HG03060 (cell line): ENCODE measurements at regions not wholly inside any gene's neighbourhood (a gene's known extent, or its start where the extent isn't known, plus 50 kb on each side); places are given as distances from the start of the nearest gene placed in this dataset.
"Not testable (repeated sequence)": the region's sequence is repeated elsewhere in the genome, so short reads cannot be mapped to it uniquely, and the experiment has no call there.

ENCODE experiments used
- ATAC-seq: cut with Tn5 transposase; IDR thresholded peaks from one replicate; pipeline ENCODE4 v1.9.1; 2021; ENCODE audit warnings: low read depth, moderate number of reproducible peaks; ENCODE audit not compliant: unreplicated experiment

DNA sequence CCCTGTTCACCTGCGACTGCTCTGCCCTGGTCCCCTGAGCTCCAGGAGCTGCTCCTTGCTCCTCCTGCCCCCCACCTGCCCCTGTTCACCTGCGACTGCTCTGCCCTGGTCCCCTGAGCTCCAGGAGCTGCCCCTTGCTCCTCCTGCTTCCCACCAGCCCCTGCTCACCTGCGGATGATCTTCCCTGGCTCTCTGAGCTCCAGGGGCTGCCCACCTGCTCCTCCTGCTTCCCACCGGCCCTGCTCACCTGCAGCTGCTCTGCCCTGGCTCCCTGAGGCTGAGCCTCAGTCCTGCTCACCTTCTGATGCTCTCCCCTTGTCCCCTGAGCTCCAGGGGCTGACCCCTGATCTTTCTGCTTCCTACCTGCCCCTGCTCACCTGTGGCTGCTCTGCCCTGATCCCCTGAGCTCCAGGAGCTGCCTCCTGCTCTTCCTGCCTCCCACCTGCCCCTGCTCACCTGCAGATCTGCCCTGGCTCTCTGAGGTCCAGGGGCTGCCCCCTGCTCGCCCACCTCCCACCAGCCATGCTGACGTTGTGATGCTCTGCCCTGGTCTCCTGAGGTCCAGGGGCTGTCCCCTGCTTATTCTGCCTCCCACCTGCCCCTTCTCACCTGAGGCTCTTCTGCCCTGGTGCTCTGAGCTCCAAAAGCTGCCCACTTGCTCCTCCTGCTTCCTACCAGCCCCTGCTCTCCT is 219.2 kb downstream of the TMEM121 start:
- ATAC-seq: no peak

DNA sequence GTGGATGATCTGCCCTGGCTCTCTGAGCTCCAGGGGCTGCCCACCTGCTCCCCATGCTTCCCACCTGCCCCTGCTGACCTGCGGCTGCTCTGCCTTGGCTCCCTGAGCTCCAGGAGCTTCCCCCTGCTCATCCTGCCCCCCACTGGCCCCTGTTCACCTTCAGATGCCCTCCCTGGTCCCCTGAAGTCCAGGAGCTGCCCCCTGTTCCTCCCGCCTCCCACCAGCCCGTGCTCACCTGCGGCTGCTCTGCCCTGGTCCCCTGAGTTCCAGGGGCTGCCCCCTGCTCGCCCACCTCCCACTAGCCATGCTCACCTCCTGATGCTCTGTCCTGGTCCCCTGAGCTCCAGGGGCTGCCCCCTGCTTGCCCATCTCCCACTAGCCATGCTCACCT is 219.7 kb downstream of the TMEM121 start:
- ATAC-seq: no peak

DNA sequence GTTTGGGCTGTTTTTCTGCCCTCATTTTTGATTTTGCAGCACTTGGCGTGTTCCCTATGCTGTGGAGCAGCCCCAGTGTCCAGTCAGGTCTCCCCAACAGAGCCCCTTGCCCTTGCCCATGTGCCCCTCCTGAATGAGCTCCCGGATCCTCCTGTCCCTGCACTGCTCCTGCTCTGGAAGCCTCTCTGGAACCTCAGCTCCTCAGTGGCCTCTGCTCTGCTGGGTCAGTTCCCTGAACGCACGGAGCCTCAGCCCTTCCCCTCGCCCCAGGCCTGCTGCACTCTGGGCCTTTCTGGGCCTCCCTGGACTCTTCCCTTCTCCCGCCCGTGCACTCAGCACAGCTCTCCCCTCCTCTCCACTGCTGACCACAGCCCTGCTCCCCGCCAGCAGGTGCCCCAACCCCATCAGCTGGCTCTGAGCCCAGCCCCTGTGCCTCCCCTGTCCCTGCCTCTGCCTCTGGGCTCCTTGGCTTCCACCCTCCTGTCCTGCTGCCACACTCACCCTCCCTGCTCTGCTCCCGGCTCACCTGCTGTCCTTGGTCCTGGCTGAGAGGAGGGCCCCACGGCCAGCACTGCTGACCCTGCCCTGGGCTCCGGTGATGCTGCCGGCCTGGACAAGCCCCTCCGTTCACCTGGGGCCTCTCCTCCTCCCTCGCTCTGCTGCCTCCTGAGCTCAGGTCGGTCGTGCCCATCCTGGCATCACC is 220.6 kb downstream of the TMEM121 start:
- not testable (repeated sequence) for ATAC-seq

DNA sequence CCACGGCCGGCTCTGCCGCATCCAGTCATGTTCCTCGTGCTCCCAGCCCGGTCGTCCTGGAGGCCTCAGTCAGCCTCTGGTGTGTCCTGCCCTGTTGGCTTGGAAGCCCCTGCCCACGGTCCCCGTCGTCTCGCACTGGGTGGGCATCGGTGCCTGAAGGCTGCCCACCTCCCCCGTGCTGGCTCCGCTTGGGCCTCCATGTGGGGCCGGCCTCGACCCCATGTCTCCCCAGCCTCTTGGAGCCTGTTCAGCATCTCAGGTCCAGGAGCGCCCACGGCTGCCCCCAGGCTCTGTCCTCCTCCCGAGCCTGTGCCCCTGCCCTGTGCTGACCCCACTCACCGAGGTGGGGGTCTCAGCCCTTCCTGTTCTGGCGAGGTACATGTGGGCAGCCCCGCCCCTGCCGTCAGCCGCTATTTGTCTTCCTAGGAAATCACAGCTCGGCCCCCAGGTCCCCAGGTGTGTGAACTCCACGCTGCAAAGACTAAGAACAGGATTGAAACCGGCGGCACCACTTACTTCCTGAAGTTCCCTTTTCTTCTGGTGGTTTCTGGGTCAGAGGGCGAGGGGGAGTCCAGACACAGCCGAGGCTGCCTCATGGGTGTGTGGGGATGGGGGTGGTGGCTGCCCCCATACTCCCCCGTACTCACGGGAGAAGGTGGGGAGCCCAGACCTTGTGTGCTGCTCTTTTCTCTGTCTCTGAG is 221.3 kb downstream of the TMEM121 start:
- ATAC-seq: not testable (repeated sequence)

DNA sequence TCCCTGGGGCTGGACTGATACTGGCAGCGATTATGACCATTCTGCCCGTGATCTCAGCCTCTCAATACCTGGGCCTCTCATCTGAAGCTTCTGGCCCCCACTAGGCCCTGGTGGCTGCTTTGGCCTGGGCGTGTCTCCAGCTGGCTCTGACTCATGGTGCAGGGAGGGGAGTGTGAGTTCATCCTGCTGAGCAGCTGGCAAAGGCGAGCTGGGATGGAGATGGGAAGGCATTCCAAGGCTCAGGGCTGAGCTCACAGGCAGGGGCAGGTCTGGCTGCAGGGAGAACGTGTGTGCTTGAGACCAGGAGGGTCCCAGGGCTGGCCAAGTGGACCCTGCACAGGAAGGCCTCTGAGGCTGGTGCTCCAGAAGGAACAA is 221.8 kb downstream of the TMEM121 start:
- no peak for ATAC-seq

DNA sequence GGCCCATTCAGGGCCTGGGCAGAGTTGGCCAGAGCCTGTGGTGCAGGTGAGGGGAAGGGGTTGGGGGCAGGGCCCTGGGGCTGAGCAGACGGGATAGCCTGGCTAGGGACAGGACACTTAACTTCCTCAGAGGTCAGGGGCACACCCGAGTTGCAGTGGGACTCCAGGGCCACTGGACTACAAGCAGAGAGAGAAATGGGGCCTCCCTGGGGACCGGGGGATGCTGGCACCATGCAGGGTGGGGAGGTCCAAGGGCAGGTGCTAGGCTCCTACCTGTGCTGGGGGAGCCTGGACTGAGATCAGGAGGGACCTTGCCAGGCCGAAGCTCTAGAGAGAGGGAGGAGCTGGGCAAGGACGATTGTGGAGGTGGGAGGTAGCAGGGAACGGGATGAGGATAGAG is 222.3 kb downstream of the TMEM121 start:
- not testable (repeated sequence) for ATAC-seq

DNA sequence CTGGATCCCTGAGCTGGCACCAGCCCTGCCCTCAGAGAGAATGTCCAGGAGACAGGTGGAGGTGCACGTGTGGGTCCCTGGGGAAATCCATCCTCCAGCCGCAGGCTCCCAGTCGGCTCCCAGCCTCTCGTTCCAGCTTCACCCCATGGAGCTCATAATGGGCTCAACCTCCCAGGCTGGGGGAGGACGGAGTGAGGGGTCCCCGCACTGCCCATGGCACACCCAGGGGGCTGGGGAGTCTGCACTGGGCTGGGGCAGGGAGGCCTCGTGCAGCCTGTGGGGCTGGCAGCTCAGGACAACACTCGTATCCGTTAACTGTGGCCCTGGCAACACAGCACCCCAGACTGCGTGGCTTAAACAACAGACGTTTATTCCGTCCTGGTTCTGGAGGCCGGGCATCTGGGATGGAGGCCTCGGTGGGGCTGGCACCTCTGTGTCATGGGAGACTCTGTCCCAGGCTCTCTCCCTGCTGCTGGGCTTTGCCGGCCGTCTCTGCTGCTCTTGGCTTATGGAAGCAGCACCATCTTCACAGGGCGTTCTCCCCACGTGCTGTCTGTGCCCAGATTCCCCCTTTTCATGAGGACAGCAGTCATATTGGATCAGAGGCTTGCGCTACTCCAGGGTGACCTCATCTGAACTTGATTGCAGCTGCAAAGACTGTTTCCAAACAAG is 223.6 kb downstream of the TMEM121 start:
- not testable (repeated sequence) for ATAC-seq

DNA sequence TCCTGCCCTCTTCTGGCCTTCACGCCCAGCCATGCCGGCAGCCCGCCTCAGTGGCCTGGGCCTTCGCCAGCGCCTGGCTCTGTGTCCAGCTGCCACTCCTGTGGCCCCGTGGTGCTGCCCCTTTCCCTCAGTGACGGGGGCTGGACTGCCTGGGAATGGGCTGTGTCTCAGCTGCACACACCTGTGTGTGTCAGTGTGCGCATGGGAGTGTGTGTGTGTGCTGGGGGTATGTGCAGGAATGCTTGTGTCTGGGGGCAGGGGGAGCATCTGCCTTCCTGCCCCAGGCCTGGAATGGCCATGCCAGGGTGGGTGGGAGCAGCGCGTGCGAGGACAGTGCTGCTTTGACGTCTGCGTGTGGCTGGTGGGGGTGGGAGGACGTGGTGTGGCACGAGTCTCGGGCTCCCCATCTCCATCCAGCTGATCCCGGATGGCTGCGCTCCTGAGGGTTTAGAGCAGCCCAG is 224.9 kb downstream of the TMEM121 start:
- ATAC-seq: not testable (repeated sequence)

DNA sequence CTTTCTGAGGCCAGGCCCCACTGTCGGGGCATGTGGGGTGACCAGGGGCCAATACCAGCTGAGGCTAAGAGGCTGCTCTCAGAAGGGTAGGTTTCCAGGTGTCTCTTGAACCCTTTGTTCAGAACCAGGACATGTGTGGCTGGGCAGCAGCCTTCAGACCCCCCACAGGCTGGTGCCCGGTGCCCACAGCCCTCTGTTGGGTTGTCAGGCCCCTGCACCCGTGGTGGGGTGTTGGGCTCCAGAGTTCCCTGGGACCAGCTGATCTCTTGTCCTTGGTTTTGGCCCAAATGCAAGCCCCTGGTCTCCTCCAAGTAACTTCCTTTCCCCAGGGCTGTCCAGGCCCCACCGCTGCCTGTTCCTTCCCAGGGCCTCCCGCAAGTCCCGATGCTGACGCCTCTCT is 226.0 kb downstream of the TMEM121 start:
- not testable (repeated sequence) for ATAC-seq

DNA sequence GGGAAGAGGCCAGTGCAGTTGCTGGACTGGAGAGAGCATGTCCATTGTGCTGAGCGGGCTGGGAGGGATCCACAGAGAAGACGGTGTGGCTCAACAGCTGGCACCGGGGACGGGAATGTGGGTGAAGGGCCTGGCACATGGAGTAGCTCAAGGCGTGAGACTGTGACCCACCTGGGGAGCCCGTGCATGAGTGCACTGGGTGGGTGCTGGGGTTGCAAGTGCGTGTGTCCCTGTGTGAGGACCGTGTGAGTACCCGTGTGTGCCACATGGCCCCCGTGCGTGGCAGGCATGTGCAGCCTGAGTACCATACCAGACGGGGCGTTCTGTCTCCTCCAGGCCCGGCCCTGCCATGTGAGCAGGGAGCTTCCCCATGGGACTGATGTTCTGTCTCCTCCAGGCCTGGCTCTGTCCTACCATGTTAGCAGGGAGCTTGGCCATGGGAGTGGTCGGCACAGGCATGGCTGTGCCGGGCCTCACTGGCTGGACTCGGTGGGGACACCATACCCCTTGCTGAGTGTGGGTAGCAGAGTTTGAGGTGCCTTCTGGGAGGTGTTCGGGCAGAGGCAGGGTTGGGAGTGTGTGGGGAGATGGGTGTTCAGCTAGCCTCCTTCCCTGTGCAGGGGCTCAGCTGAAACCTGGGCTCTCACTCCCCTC is 234.4 kb downstream of the TMEM121 start:
- no peak for ATAC-seq

DNA sequence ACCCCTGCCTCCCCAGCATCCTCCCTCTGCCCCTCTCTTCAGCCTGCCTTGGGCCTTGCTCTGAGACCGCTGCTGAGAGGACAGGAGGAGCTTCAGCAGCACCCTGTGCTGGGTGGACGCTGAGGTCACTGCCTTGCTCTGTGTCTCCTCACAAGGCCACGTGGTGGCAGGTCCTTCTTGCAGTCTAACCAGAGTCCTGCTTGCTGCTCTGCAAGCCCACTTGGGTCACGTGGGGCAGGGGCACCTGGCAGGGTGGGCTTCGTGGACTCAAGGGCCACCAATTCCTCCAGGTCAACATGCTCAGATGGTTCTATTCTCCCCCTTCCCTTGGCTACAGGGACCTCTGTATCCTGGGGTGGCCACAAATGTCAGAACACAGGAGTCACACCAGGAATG is 235.0 kb downstream of the TMEM121 start:
- ATAC-seq: not testable (repeated sequence)

DNA sequence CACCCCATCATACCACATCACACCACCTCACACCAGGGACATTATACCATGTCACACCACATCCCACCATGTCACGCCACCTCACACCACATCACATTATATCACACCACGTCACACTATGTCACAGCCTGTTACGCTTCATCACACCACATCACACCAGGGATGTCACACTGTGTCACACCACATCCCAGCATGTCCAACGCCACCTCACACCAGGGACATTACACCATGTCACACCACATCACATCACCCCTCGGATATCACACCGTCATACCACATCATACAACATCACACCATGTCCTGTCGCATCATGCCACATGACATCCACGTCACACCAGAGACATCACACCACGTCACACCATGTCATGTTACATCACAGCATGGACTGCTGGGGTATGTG is 235.5 kb downstream of the TMEM121 start:
- no peak for ATAC-seq

DNA sequence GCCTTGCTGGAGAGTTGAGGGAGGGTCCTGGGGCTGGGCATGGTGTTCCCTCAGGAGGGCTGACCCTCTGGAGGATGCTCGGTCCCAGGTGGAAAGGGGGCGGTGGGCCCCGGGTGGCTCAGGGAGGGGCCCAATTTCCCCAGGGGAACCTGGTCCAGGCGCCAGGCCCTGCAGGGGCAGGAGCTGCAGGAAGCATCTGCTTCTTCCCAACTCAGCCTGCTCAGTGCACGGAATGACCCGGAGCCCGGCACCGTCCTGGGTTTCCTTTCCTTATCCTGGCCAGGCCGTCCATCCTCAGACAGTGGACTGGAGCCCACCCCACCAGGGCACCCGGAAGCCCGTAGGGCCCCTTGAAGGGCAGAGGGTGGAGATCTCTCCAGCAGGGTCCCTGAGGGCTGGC is 235.9 kb downstream of the TMEM121 start:
- not testable (repeated sequence) for ATAC-seq

DNA sequence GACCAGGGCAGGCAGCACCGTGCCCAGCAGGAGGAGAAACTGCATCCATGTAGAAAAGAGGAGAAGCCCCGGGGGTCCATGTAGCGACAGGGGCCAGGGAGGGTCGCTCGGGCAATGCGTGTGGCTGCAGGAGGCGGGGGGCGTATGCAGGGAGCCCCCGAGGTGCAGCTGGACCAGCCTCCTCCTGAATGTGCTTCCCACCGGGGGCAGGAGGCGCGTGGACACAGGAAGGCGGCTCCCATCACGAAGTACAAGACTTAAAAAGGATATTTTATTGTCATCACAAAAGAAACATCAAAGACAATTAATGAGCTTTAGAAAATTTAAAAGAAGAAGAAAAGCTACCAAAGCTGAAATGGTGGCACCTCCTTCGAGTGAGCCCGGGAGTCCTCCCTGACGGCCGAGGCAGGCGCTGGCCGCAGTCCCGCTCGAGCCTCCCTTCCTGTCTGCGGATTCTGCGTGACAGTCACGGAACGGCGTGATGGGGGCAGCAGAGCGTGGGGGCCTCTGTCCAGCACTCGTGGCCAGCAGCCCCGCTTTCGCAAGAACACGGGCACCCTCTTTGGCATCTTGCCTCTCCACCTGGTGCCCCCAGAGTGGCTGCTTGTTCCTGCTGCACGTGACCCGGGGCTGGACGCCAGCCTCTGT is 238.0 kb downstream of the TMEM121 start:
- ATAC-seq: not testable (repeated sequence)

DNA sequence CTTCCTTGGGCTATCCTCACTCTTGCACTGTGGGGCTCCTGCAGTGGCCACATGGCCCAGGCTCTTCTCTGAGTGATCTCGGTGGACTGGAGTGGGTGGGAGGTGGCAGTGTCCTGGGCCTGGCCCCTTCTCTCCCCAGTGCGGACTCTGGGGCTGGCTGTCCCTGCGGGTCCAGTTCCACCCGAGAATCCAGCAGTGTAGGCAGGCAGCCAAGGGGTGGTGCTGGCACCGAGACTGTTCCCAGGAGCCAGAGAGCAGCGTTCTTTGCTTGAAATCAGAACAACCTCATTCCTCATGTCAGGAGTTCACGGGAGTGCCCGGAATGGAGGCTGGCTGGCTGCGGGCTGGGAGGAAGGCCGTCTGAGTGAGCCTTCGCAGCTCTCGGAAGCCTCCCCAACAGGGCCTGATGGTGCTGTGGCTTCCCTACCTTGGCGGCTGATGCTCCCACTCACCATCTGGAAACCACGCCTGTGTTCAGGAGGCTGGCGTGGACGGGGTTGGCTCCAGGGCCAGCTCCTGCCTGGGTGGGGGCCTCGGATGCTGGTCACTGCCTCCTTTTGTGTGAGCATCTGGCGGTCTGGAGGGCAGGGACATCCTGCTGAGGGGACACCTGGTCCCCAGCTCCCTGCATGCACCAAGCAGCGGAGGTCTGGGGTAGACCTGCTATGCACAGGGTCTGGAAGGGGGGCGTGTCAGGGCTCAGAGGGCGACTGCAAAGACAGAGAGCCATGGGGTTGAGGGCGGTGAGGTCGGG is 238.9 kb downstream of the TMEM121 start:
- ATAC-seq: not testable (repeated sequence)

DNA sequence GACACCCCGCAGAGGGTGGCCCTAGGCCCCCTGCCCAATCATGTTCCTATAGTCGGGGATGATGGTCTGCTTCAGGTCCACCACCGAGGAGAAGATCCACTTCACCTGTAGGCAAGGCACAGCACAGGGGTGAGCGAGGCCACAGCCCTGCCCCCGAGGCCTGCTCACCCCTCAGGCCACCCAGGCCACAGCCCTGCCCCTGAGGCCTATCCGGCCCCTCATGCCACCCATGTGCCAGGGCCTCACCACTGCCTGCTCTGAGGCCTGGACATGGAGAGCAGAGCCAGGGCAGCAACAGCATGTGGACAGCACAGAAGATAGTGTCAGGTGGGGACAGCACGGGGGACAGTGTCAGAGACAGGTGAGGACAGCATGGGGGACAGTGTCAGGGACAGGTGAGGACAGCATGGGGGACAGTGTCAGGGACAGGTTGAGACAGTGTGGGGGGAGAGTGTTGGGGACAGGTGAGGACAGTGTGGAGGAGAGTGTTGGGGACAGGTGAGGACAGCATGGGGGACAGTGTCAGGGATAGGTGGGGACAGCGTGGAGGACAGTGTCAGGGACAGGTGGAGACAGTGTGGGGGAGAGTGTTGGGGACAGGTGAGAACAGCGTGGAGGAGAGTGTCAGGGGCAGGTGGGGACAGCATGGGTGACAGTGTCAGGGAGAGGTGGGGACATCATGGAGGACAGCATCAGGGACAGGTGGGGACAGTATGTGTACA is 239.7 kb downstream of the TMEM121 start:
- ATAC-seq: no peak

DNA sequence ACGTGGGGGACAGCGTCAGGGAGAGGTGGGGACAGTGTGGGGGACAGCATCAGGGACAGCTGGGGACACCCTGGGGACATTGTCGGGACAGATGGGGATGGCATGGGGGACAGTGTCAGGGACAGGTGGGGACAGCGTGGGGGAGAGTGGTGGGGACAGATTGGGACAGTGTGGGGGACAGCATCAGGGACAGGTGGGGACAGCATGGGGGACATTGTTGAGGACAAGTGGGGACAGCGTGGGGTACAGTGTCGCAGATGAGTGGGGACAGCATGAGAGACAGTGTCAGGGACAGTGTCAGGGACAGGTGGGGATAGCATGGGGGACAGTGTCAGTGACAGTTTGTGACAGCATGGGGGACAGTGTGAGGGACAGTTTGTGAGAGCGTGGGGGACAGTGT is 240.9 kb downstream of the TMEM121 start:
- no peak for ATAC-seq

DNA sequence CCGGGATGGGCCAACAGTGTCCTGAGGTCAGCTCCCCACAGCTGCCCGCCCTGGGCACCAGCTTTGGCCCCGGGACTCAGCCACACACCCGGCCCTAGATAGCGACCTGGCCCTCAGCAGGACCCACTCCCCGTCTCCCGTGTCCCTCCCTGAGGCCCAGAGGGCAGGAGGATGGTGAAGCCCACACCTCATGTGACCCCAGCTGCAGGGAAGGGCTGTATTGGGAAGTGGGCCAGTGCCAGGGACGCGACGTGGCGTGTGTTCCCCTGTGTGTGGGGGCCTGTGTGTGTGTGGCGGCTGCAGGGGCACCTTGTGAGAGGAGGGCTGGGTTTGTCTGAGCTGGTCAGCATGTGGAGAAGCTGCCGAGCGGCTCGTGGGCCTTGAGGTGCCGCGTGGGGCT is 241.7 kb downstream of the TMEM121 start:
- not testable (repeated sequence) for ATAC-seq
